GM21619 (cell line): ENCODE measurements at regions not wholly inside any gene's neighbourhood (a gene's known extent, or its start where the extent isn't known, plus 50 kb on each side); places are given as distances from the start of the nearest gene placed in this dataset.

Experiments
- ATAC-seq: cut with Tn5 transposase; IDR thresholded peaks from one replicate; pipeline ENCODE4 v1.9.1; 2021; ENCODE audit not compliant: unreplicated experiment

GRCh38 chr5:4366628-4367027 lies 771.0 kb downstream of the IRX1 start:
- ATAC-seq = no peak

GRCh38 chr5:4370218-4370617 lies 769.9 kb upstream of the ADAMTS16 start:
- ATAC-seq = no peak

GRCh38 chr5:4372481-4372880 lies 767.6 kb upstream of the ADAMTS16 start:
- ATAC-seq = no peak

- ATAC-seq = no peak
These were observed 766.9 kb upstream of the ADAMTS16 start for GRCh38 chr5:4373051-4373820.

- ATAC-seq = no peak
These were observed 765.3 kb upstream of the ADAMTS16 start for GRCh38 chr5:4374866-4375265.

- no peak for ATAC-seq
These were observed 764.5 kb upstream of the ADAMTS16 start for GRCh38 chr5:4375640-4376039.

- no peak for ATAC-seq
These were observed 757.0 kb upstream of the ADAMTS16 start for GRCh38 chr5:4383102-4383501.

- no peak for ATAC-seq
These were observed 756.5 kb upstream of the ADAMTS16 start for GRCh38 chr5:4383518-4384198.

GRCh38 chr5:4384649-4385048 lies 755.5 kb upstream of the ADAMTS16 start:
- no peak for ATAC-seq

- no peak for ATAC-seq
These were observed 754.0 kb upstream of the ADAMTS16 start for GRCh38 chr5:4386152-4386551.

GRCh38 chr5:4387290-4387689 lies 752.8 kb upstream of the ADAMTS16 start:
- ATAC-seq = no peak

- no peak for ATAC-seq
These were observed 744.4 kb upstream of the ADAMTS16 start for GRCh38 chr5:4395752-4396151.

- no peak for ATAC-seq
These were observed 734.4 kb upstream of the ADAMTS16 start for GRCh38 chr5:4405614-4406219.

- ATAC-seq = no peak
These were observed 730.0 kb upstream of the ADAMTS16 start for GRCh38 chr5:4410151-4410550.

GRCh38 chr5:4411664-4412063 lies 728.5 kb upstream of the ADAMTS16 start:
- no peak for ATAC-seq

GRCh38 chr5:4413996-4414395 lies 726.1 kb upstream of the ADAMTS16 start:
- ATAC-seq = no peak

GRCh38 chr5:4418084-4418483 lies 722.0 kb upstream of the ADAMTS16 start:
- no peak for ATAC-seq

- no peak for ATAC-seq
These were observed 720.8 kb upstream of the ADAMTS16 start for GRCh38 chr5:4419281-4419680.

GRCh38 chr5:4420177-4420576 lies 720.0 kb upstream of the ADAMTS16 start:
- ATAC-seq = no peak

- no peak for ATAC-seq
These were observed 719.4 kb upstream of the ADAMTS16 start for GRCh38 chr5:4420681-4421080.

- ATAC-seq = no peak
These were observed 717.9 kb upstream of the ADAMTS16 start for GRCh38 chr5:4422247-4422646.

GRCh38 chr5:4424895-4425294 lies 715.2 kb upstream of the ADAMTS16 start:
- ATAC-seq = no peak
